Panc1 (cell line): ENCODE measurements at regions not wholly inside any gene's neighbourhood (a gene's known extent, or its start where the extent isn't known, plus 50 kb on each side); places are given as distances from the start of the nearest gene placed in this dataset.

Experiments
- ATAC-seq: fragments of 200-7000 bp; cut with Tn5 transposase; 2 replicates; pipeline ENCODE4 v1.9.1; 2020; ENCODE audit warnings: mild to moderate bottlenecking, moderate library complexity
- BruUV-seq: library from RNA; stranded (reverse); fragments of 400-500 nt; replicated peaks from 2 replicates; lab custom pipeline; 2021; lab: Mats Ljungman, UMichigan
- CTCF ChIA-PET: fragments of 300-600 bp; sonication (Branson Sonifier 250); formaldehyde crosslinking; loops from one replicate; lab custom pipeline; 2022; ENCODE audit warnings: antibody characterized with exemption; lab: Charles Lee
- POLR2A ChIA-PET: fragments of 300-600 bp; sonication (Branson Sonifier 250); formaldehyde crosslinking; loops from one replicate; lab custom pipeline; 2022; ENCODE audit warnings: antibody characterized with exemption; lab: Charles Lee
- DNase-seq: peaks from one replicate; pipeline ENCODE4 v3.0.0-alpha.2; 2010; ENCODE audit warnings: low read depth, low spot score
- H3K27ac ChIP-seq: 2 replicates; pipeline ENCODE4 v1.5.1; 2011; ENCODE audit warnings: mild to moderate bottlenecking, low read length, inconsistent platforms
- H3K27me3 ChIP-seq: fragments of 200-500 bp; sonication (Bioruptor generic); 2 replicates; pipeline ENCODE4 v1.6.0; 2014; ENCODE audit warnings: low read length, inconsistent platforms; ENCODE audit not compliant: control insufficient read depth, insufficient read depth
- H3K36me3 ChIP-seq: fragments of 200-500 bp; sonication (Bioruptor generic); 2 replicates; pipeline ENCODE4 v1.5.1; 2014; ENCODE audit warnings: inconsistent platforms, mild to moderate bottlenecking, low read length, moderate library complexity; ENCODE audit not compliant: control insufficient read depth, insufficient read depth
- H3K4me1 ChIP-seq: 2 replicates; pipeline ENCODE4 v1.5.1; 2011; ENCODE audit warnings: inconsistent platforms, mild to moderate bottlenecking, low read length, moderate library complexity; ENCODE audit not compliant: control insufficient read depth, insufficient read depth
- H3K4me3 ChIP-seq, 2 experiments: 2 replicates each; pipeline ENCODE4 v1.5.1; 2011 to 2012; ENCODE audit warnings: low read depth in 2 of 2, low read length in 2 of 2, mild to moderate bottlenecking in 2 of 2, inconsistent platforms in 1 of 2, moderate library complexity in 1 of 2
- H3K9me3 ChIP-seq: fragments of 200-500 bp; sonication (Bioruptor generic); 2 replicates; pipeline ENCODE4 v1.5.1; 2014; ENCODE audit warnings: low read depth, mild to moderate bottlenecking, inconsistent platforms, low read length, moderate library complexity; ENCODE audit not compliant: control insufficient read depth, insufficient read depth
- CTCF ChIP-seq: fragments of 450-650 bp; IDR thresholded peaks from 2 replicates; pipeline ENCODE4 v1.5.1; 2017; ENCODE audit warnings: mild to moderate bottlenecking
- POLR2AphosphoS5 ChIP-seq: IDR thresholded peaks from 2 replicates; pipeline ENCODE4 v1.6.1; 2012; ENCODE audit warnings: mild to moderate bottlenecking, low read depth, low read length, moderate library complexity
- REST ChIP-seq, 2 experiments: IDR thresholded peaks; 2 replicates each; pipeline ENCODE4 v1.6.1; 2011 to 2012; ENCODE audit warnings: low read depth in 2 of 2, control low read depth in 1 of 2, low read length in 1 of 2, mild to moderate bottlenecking in 1 of 2, moderate library complexity in 1 of 2; ENCODE audit not compliant: insufficient read depth in 1 of 2
- SIN3A ChIP-seq: IDR thresholded peaks from 2 replicates; pipeline ENCODE4 v1.6.1; 2012; ENCODE audit warnings: low read depth, mild to moderate bottlenecking, low read length, moderate library complexity, borderline replicate concordance; ENCODE audit not compliant: insufficient read depth
- TCF7L2 ChIP-seq: IDR thresholded peaks from 2 replicates; pipeline ENCODE4 v1.6.1; 2011; ENCODE audit warnings: mild to moderate bottlenecking, low read depth, low read length, inconsistent platforms
- in situ Hi-C: cut with HindIII; loops from 2 replicates; pipeline ENCODE4 v1.10.0; 2016; ENCODE audit warnings: low sequenced_read_pairs, low pct_unique_long_range_greater_than_20kb
- intact Hi-C: fragments of 100-400 bp; cut with micrococcal nuclease; formaldehyde crosslinking; loops from one replicate; pipeline ENCODE4 v1.10.0; 2022; ENCODE audit not compliant: unreplicated experiment

- no peaks in the 10 kb centered on the region for H3K36me3 ChIP-seq
- no TSS peak for BruUV-seq
- TF ChIP-seq POLR2AphosphoS5 (no peak), SIN3A (no peak), REST (IDR thresholded peaks at IDR 0.05; ENCODE audit: insufficient read depth in 1 of 2, low read depth in 2 of 2, low read length in 1 of 2) (no peak), CTCF (no peak), TCF7L2 (no peak)
- H3K9me3 ChIP-seq: no peaks in the 10 kb centered on the region
- no peak overlapping the region for H3K27ac ChIP-seq
- no peak for ATAC-seq
- no peaks in the 10 kb centered on the region for H3K27me3 ChIP-seq
- in situ Hi-C loops: no loop called here
- no peak overlapping the region for H3K4me3 ChIP-seq
- H3K4me1 ChIP-seq: no peaks in the 10 kb centered on the region
- intact Hi-C loops: no loop called here
- DNase-seq: no peak
- POLR2A ChIA-PET: no interaction called here
- CTCF ChIA-PET: no interaction called here
These were observed 146.4 kb upstream of the ZNF366 start for GRCh38 chr5:72653586-72653985.

GRCh38 chr5:72651779-72652178 is 144.6 kb upstream of the ZNF366 start:
- intact Hi-C loops (no loop called here), in situ Hi-C loops (no loop called here)
- TF ChIP-seq POLR2AphosphoS5 (no peak), TCF7L2 (no peak), SIN3A (no peak), CTCF (no peak), REST (IDR thresholded peaks at IDR 0.05; ENCODE audit: insufficient read depth in 1 of 2, low read depth in 2 of 2, low read length in 1 of 2) (no peak)
- no peaks in the 10 kb centered on the region for H3K36me3 ChIP-seq
- no peak overlapping the region for H3K4me3 ChIP-seq
- H3K9me3 ChIP-seq: no peaks in the 10 kb centered on the region
- ATAC-seq (no peak), DNase-seq (no peak)
- CTCF ChIA-PET: no interaction called here
- no peaks in the 10 kb centered on the region for H3K4me1 ChIP-seq
- no peaks in the 10 kb centered on the region for H3K27me3 ChIP-seq
- no TSS peak for BruUV-seq
- H3K27ac ChIP-seq: no peak overlapping the region
- POLR2A ChIA-PET: no interaction called here
